IMR-90 (cell line): ENCODE measurements at regions not wholly inside any gene's neighbourhood (a gene's known extent, or its start where the extent isn't known, plus 50 kb on each side); places are given as distances from the start of the nearest gene placed in this dataset.

Source experiments
- ATAC-seq: fragments of 200-7000 bp; cut with Tn5 transposase; 2 replicates; pipeline ENCODE4 v1.9.1; 2020; ENCODE audit warnings: low read depth, mild to moderate bottlenecking, moderate library complexity
- BruUV-seq: library from RNA; stranded (reverse); fragments of 400-500 nt; replicated peaks from 2 replicates; lab custom pipeline; 2021; lab: Mats Ljungman, UMichigan
- CTCF ChIA-PET: fragments of 300-600 bp; formaldehyde crosslinking; extraction: SDS; loops from one replicate; lab custom pipeline; 2021; ENCODE audit warnings: antibody characterized with exemption; lab: Yijun Ruan, JAX
- POLR2A ChIA-PET: fragments of 300-600 bp; sonication (Branson Sonifier 250); formaldehyde crosslinking; loops from one replicate; lab custom pipeline; 2022; ENCODE audit warnings: antibody characterized with exemption; ENCODE audit not compliant: unreplicated experiment; lab: Charles Lee
- DNase-seq: peaks from one replicate; pipeline ENCODE4 v3.0.0; 2013
- H2AFZ ChIP-seq: replicated peaks from 2 replicates; pipeline ENCODE3; 2013; ENCODE audit warnings: low read length, mild to moderate bottlenecking; ENCODE audit not compliant: poor library complexity
- H2AK5ac ChIP-seq: 2 replicates; pipeline ENCODE4 v1.6.1; 2013; ENCODE audit warnings: low read depth, low read length, inconsistent platforms
- H2AK9ac ChIP-seq: replicated peaks from 2 replicates; pipeline ENCODE3; 2013; ENCODE audit warnings: mild to moderate bottlenecking, low read depth, low read length, moderate library complexity; ENCODE audit not compliant: poor library complexity
- H2BK120ac ChIP-seq: 2 replicates; pipeline ENCODE4 v1.6.1; 2013; ENCODE audit warnings: low read depth, low read length, inconsistent platforms
- H2BK15ac ChIP-seq: 3 replicates; pipeline ENCODE4 v1.6.1; 2013; ENCODE audit warnings: low read depth, low read length, inconsistent platforms
- H2BK20ac ChIP-seq: 2 replicates; pipeline ENCODE4 v1.6.1; 2013; ENCODE audit warnings: low read depth, mild to moderate bottlenecking, inconsistent platforms, low read length, moderate library complexity
- H2BK5ac ChIP-seq: 2 replicates; pipeline ENCODE4 v1.6.1; 2013; ENCODE audit warnings: mild to moderate bottlenecking, low read depth, low read length, inconsistent platforms; ENCODE audit not compliant: poor library complexity, severe bottlenecking
- H3K14ac ChIP-seq: replicated peaks from 2 replicates; pipeline ENCODE4 v1.6.1; 2013; ENCODE audit warnings: low read depth, low read length, inconsistent platforms
- H3K18ac ChIP-seq: 2 replicates; pipeline ENCODE4 v1.6.1; 2013; ENCODE audit warnings: low read depth, low read length, control low read depth
- H3K23ac ChIP-seq: 2 replicates; pipeline ENCODE4 v1.6.1; 2013; ENCODE audit warnings: low read depth, low read length, inconsistent platforms
- H3K27ac ChIP-seq: 2 replicates; pipeline ENCODE4 v1.5.1; 2013; ENCODE audit warnings: mild to moderate bottlenecking, control low read depth, low read length; ENCODE audit not compliant: insufficient read depth
- H3K27me3 ChIP-seq: 2 replicates; pipeline ENCODE4 v1.6.1; 2013; ENCODE audit warnings: low read length; ENCODE audit not compliant: control insufficient read depth, insufficient read depth
- H3K36me3 ChIP-seq: 2 replicates; pipeline ENCODE4 v1.6.1; 2013; ENCODE audit warnings: low read length, mixed read lengths; ENCODE audit not compliant: control insufficient read depth, insufficient read depth
- H3K4ac ChIP-seq: 2 replicates; pipeline ENCODE4 v1.6.1; 2013; ENCODE audit warnings: low read depth, low read length, inconsistent platforms
- H3K4me1 ChIP-seq: 2 replicates; pipeline ENCODE4 v1.6.1; 2013; ENCODE audit warnings: low read length, mixed read lengths; ENCODE audit not compliant: control insufficient read depth, insufficient read depth
- H3K4me2 ChIP-seq: 2 replicates; pipeline ENCODE4 v1.6.1; 2013; ENCODE audit warnings: low read depth, mild to moderate bottlenecking, control low read depth, low read length, moderate library complexity
- H3K4me3 ChIP-seq: 2 replicates; pipeline ENCODE4 v1.5.1; 2013; ENCODE audit warnings: low read depth, mild to moderate bottlenecking, control low read depth, low read length, moderate library complexity; ENCODE audit not compliant: insufficient read depth
- H3K56ac ChIP-seq: 2 replicates; pipeline ENCODE4 v1.6.1; 2013; ENCODE audit warnings: low read length, inconsistent platforms; ENCODE audit not compliant: insufficient read depth; ENCODE audit errors: extremely low read depth
- H3K79me1 ChIP-seq, 2 experiments: 2 replicates each; pipeline ENCODE4 v1.6.1; 2013; ENCODE audit warnings: low read length in 2 of 2, inconsistent platforms in 1 of 2, low read depth in 1 of 2
- H3K9ac ChIP-seq: 2 replicates; pipeline ENCODE4 v1.6.1; 2013; ENCODE audit warnings: low read depth, low read length, control low read depth
- H3K9me1 ChIP-seq: 2 replicates; pipeline ENCODE4 v1.6.1; 2013; ENCODE audit warnings: low read length, inconsistent platforms; ENCODE audit not compliant: insufficient read depth
- H3K9me3 ChIP-seq: 2 replicates; pipeline ENCODE4 v1.6.1; 2013; ENCODE audit warnings: low read length; ENCODE audit not compliant: control insufficient read depth, insufficient read depth
- H4K20me1 ChIP-seq: 2 replicates; pipeline ENCODE4 v1.6.1; 2013; ENCODE audit warnings: low read length, inconsistent platforms; ENCODE audit not compliant: insufficient read depth
- H4K5ac ChIP-seq: 2 replicates; pipeline ENCODE4 v1.6.1; 2013; ENCODE audit warnings: mild to moderate bottlenecking, low read depth, low read length, control low read depth
- H4K8ac ChIP-seq, 2 experiments: 2 replicates each; pipeline ENCODE4 v1.6.1; 2013; ENCODE audit warnings: low read depth in 2 of 2, low read length in 2 of 2, control low read depth in 1 of 2, inconsistent platforms in 1 of 2
- H4K91ac ChIP-seq: 2 replicates; pipeline ENCODE4 v1.6.1; 2013; ENCODE audit warnings: low read depth, low read length, inconsistent platforms; ENCODE audit not compliant: insufficient read depth
- BHLHE40 ChIP-seq: fragments of 150-350 bp; IDR thresholded peaks from 2 replicates; pipeline ENCODE4 v1.6.1; 2016; ENCODE audit warnings: mild to moderate bottlenecking, low read depth, low read length
- CHD1 ChIP-seq: IDR thresholded peaks from 2 replicates; pipeline ENCODE4 v1.6.1; 2012; ENCODE audit warnings: low read depth, low read length, improper control_type of control experiment
- FOS ChIP-seq: fragments of 150-350 bp; IDR thresholded peaks from 2 replicates; pipeline ENCODE4 v1.6.1; 2016; ENCODE audit warnings: low read depth, low read length
- MAFK ChIP-seq: IDR thresholded peaks from 2 replicates; pipeline ENCODE4 v1.6.1; 2012; ENCODE audit warnings: low read depth, low read length, improper control_type of control experiment
- MAZ ChIP-seq: IDR thresholded peaks from 2 replicates; pipeline ENCODE4 v1.6.1; 2012; ENCODE audit warnings: low read depth, mild to moderate bottlenecking, low read length, improper control_type of control experiment, moderate library complexity, borderline replicate concordance
- MXI1 ChIP-seq: IDR thresholded peaks from 2 replicates; pipeline ENCODE4 v1.6.1; 2012; ENCODE audit warnings: low read depth, mild to moderate bottlenecking, low read length, moderate library complexity, borderline replicate concordance
- NFE2L2 ChIP-seq: fragments of 150-350 bp; IDR thresholded peaks from 2 replicates; pipeline ENCODE4 v1.6.1; 2016; ENCODE audit warnings: low read depth, mild to moderate bottlenecking, low read length
- POLR2A ChIP-seq: IDR thresholded peaks from 2 replicates; pipeline ENCODE4 v1.6.1; 2012; ENCODE audit warnings: mild to moderate bottlenecking, low read depth, low read length
- WGBS, 2 experiments: methylation state at CpG; one replicate each; pipeline versions ENCODE4 v1.1.5 to v1.1.7; 2013; ENCODE audit warnings: missing lambda C conversion rate in 2 of 2; ENCODE audit not compliant: insufficient read length in 1 of 2; ENCODE audit errors: extremely low coverage in 2 of 2; 5-methylcytosine and 5-hydroxymethylcytosine counted together
- dilution Hi-C: fragments of 300-500 bp; cut with HindIII; formaldehyde crosslinking; loops from one replicate; pipeline ENCODE4 v1.14.3; 2018; ENCODE audit warnings: low sequenced_read_pairs; ENCODE audit not compliant: unreplicated experiment
- in situ Hi-C: fragments of 300-500 bp; cut with MboI; formaldehyde crosslinking; loops from 3 replicates; pipeline ENCODE4 v1.14.3; 2019; ENCODE audit warnings: low sequenced_read_pairs, inconsistent platforms, mixed read lengths
- intact Hi-C: fragments of 100-400 bp; cut with micrococcal nuclease; formaldehyde crosslinking; loops from 2 replicates; pipeline ENCODE4 v1.10.0; 2022

DNA sequence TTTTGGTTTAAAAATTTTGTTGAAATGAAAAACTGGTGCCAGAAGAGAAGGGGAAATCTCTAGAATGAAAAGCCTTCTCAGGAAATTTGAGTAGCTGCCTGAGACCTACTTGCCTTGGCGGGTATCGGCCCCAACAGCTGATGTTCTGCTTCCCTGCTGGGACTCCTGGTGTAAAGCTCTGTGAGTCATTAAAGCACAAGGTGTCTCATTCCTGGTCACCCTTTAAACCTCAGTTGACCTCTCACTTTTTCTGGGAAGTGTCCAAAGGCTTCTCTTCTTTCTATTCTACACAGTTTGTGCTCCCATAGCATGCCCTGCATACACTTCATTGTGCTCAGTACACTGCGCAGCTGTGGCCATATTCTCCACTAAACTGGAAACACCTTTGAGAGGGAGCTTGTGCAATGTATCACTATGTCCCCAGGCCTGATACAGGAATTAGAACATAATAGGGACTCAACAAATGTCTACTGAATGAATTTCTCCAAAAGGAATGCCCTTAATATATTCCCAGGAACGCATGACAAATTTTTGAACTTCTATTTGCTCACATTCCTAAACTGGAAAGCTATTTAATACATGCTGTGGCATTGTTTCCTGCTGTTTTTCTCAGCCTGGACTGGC is 303.9 kb downstream of the SDHAF3 start:
- Histone ChIP-seq H3K18ac (no peak overlapping the region), H3K36me3 (no peaks in the 10 kb centered on the region), H4K20me1 (no peaks in the 10 kb centered on the region), H2AK5ac (no peak overlapping the region), H4K8ac (no peak overlapping the region), H2AK9ac (no peak overlapping the region), H4K5ac (no peak overlapping the region), H3K4ac (no peak overlapping the region), H3K4me3 (no peak overlapping the region), H2BK5ac (no peak overlapping the region), H3K27me3 (no peaks in the 10 kb centered on the region), H2BK120ac (no peak overlapping the region), H3K79me1 (no peaks in the 10 kb centered on the region), H3K4me1 (no peaks in the 10 kb centered on the region), H2BK20ac (no peak overlapping the region), H3K9me3 (peaks cover 9% of the 10 kb centered on the region), H2BK15ac (no peak overlapping the region), H3K14ac (no peak overlapping the region), H3K56ac (no peak overlapping the region), H3K9me1 (no peaks in the 10 kb centered on the region), H3K9ac (no peak overlapping the region), H4K91ac (no peak overlapping the region), H2AFZ (no peak overlapping the region), H3K4me2 (no peak overlapping the region), H3K27ac (no peak overlapping the region), H3K23ac (no peak overlapping the region)
- ChIA-PET POLR2A (no interaction called here), CTCF (no interaction called here)
- in situ Hi-C loops, result no loop called here
- TF ChIP-seq BHLHE40, result no peak
- TF ChIP-seq MAZ, result no peak
- TF ChIP-seq NFE2L2, result no peak
- TF ChIP-seq FOS, result no peak
- TF ChIP-seq MAFK, result no peak
- no peak for TF ChIP-seq POLR2A
- TF ChIP-seq MXI1, result no peak
- TF ChIP-seq CHD1, result no peak
- no TSS peak for BruUV-seq
- ATAC-seq, result no peak
- dilution Hi-C loops, result no loop called here
- intact Hi-C loops, result no loop called here
- no peak for DNase-seq
- 53% methylated on average over 2 of the region's 4 CpGs; no CpG with 5 or more reads in 1 of the 2 experiments for WGBS, 2 experiments
